GM19025 (cell line): ENCODE measurements at regions not wholly inside any gene's neighbourhood (a gene's known extent, or its start where the extent isn't known, plus 50 kb on each side); places are given as distances from the start of the nearest gene placed in this dataset.
"Not testable (repeated sequence)": the region's sequence is repeated elsewhere in the genome, so short reads cannot be mapped to it uniquely, and the experiment has no call there.

Experiments
- ATAC-seq: cut with Tn5 transposase; IDR thresholded peaks from one replicate; pipeline ENCODE4 v1.9.1; 2021; ENCODE audit warnings: mild to moderate bottlenecking, low read depth, moderate library complexity; ENCODE audit not compliant: unreplicated experiment

DNA sequence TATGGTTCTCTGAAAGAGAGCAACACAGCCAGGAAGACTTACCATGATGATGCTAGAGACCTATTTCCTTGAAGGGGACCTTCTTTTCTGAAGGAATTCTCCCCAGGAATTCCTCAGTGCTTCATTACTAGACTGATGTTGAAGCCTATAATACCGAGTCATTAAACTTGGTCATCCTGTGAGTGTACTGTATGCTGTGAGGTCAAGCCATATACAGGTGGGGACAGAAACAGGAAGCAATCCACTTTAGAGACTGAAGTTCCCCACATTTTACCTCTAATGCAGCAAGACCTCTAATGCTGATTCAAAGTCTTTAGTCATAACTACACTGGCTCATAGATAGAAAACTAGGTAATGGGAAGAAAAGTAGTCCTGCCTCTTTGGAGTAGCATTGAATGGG, 77.1 kb upstream of the RASEF start:
- no peak for ATAC-seq

- ATAC-seq = no peak
These were observed 75.6 kb upstream of the RASEF start for GRCh38 chr9:83138422-83139135.

- ATAC-seq = no peak
These were observed 70.4 kb upstream of the RASEF start for GRCh38 chr9:83133316-83133715.

DNA sequence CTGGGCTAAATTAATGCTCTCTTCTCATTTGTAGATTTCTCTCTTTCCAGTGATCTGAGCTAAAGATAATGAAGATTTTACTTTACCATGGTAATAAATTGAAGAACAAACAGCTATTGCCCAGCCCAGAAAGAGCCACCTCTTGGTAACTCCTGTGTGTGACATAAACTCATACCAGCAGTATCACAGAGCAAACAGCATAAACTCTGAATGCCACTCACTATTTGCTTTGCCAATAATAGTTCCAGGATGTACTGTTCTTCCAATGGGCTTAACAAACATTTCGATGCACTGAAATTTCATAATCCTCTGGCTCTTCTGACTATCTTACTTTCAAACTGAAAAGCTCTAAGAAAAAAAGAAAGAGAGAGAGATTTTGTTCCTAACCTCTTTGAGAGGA, 69.8 kb upstream of the RASEF start:
- ATAC-seq = no peak

- ATAC-seq = no peak
These were observed 67.6 kb upstream of the RASEF start for GRCh38 chr9:83130541-83130940.

GRCh38 chr9:83125671-83126070, 62.7 kb upstream of the RASEF start:
- ATAC-seq = no peak

- ATAC-seq = no peak
These were observed 56.9 kb upstream of the RASEF start for GRCh38 chr9:83119873-83120272.

DNA sequence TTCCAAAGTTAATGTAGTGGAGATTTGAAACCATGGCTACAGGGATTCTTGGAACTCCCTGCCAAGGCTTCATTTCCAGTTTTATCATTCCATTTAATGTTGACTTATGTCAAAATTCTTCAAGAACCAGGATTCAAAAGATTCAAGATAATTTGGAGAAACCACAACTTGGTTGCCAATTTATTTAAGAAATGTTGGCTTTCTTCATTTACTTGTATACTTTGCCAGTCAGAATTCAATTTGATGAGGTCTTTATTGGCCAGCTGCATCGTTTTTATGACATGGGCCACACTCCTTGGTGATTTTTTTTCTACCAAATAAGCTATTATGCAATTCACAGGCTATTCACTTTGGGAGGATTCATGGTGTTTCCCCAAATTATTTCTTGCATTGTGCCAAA, 53.1 kb upstream of the RASEF start:
- ATAC-seq = no peak

GRCh38 chr9:83113445-83113844, 50.5 kb upstream of the RASEF start:
- ATAC-seq = not testable (repeated sequence)
